GM10266 (cell line): ENCODE measurements at regions not wholly inside any gene's neighbourhood (a gene's known extent, or its start where the extent isn't known, plus 50 kb on each side); places are given as distances from the start of the nearest gene placed in this dataset.

ENCODE experiments used
- DNase-seq: peaks from one replicate; pipeline ENCODE4 v3.0.0; 2012; ENCODE audit errors: extremely low spot score
- TF ChIP-seq, protein P1 (sequence below): IDR thresholded peaks from 2 replicates; pipeline ENCODE4 v1.5.1; 2012; ENCODE audit warnings: mild to moderate bottlenecking, low read depth; ENCODE audit not compliant: control insufficient read depth, insufficient read depth; ENCODE audit errors: missing control alignments

DNA sequence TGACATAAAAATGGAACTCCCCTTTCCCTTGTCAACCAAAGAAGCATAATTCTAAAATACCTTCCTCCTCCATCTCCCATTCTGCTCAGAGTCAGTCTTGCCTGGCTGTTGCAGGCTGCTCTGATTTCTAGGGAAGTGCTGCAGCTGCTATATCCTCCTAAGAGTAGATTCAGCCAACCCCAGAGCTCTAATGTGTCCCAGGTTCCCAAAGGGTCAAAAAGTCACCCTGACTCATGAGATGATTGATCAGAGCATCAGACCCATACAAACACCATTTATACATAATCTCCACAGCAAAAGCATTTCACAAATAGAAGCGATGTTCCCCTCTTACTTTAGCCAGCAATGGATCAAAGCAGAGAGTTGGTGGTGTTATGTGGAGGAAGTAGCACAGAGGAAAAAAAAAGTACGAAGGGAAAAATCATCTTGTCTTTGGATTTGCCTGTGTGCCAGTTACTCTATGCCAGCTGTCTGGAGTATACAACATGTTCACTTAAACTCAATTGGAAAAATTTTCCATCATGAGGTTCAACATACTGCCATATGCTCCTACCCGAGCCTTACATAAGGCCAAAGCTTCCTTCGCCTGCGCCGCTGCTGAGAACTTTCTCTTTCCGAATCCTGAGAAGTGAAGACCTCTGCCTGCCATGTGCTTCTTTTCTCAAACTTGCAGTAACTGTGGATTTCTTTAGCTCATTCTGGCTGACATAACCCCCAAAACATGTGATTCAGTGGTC lies 258.0 kb downstream of the TLE4 start:
- no peak for DNase-seq
- TF ChIP-seq, protein P1, sequence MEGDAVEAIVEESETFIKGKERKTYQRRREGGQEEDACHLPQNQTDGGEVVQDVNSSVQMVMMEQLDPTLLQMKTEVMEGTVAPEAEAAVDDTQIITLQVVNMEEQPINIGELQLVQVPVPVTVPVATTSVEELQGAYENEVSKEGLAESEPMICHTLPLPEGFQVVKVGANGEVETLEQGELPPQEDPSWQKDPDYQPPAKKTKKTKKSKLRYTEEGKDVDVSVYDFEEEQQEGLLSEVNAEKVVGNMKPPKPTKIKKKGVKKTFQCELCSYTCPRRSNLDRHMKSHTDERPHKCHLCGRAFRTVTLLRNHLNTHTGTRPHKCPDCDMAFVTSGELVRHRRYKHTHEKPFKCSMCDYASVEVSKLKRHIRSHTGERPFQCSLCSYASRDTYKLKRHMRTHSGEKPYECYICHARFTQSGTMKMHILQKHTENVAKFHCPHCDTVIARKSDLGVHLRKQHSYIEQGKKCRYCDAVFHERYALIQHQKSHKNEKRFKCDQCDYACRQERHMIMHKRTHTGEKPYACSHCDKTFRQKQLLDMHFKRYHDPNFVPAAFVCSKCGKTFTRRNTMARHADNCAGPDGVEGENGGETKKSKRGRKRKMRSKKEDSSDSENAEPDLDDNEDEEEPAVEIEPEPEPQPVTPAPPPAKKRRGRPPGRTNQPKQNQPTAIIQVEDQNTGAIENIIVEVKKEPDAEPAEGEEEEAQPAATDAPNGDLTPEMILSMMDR = no peak

DNA sequence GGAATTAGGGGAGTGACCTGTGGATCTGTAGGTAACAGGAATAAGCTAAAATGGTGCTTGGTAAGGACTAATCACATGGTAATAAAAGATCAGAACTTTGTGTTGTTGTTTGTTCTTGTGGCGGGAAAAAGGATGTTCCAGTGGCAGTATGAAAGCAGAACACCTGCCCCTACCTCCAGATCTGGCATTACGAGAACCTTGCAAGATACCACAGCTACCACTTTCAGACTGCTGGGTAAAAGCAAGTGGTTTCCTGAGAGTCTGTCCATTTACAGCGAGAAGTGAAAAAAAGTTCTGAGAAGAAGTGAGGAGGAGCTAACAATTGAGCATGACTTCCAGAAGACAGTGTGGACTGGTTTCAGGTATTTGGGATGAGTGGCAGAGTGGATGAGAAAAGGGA lies 252.5 kb downstream of the TLE4 start:
- TF ChIP-seq, protein P1 = no peak
- DNase-seq = no peak

DNA sequence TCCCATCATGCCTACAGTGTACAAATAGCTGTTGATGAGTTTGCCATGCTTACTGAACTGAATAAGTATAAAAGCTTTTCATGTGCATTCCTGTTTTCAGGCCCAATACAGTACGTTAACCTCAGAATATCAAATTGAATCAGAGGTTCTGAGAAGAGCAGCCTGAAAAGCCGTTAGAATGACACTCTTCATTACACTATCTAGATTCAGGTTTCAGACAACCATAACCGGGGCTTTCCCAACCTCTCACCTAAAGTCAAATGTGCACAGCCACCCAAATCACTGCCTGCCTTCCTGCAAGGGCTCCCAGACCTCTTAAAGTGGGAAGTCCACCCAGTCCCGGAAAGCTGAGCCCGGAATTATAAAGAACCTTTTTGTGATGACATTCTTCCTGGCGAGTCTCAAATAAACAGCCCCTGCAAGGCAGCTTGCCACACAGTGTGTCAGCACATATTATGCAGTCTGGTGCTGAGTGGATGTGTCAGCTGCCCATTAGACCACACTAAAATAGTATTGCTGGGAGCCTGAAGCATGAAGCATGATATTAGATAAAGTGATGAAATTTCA lies 245.8 kb downstream of the TLE4 start:
- TF ChIP-seq, protein P1 = no peak
- peak; percentile 29 for DNase-seq

DNA sequence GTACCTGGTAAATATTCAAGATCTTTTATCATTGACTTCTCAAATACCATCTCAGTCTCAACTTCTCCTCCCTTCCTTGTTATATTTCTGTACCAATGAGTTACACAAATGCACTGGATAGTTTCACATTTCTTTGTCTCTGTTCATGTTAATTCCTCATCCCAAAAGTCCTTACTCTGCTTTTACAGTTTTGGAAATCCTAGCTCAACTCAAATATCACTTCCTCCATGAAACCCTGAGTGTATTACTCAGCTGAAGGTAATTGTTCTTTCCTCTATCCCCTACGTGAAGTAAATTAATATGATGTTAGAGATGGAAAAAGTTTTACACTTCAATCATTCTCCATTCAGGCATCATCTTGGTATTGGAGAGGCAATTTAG lies 241.5 kb downstream of the TLE4 start:
- TF ChIP-seq, protein P1 = no peak
- DNase-seq = no peak

DNA sequence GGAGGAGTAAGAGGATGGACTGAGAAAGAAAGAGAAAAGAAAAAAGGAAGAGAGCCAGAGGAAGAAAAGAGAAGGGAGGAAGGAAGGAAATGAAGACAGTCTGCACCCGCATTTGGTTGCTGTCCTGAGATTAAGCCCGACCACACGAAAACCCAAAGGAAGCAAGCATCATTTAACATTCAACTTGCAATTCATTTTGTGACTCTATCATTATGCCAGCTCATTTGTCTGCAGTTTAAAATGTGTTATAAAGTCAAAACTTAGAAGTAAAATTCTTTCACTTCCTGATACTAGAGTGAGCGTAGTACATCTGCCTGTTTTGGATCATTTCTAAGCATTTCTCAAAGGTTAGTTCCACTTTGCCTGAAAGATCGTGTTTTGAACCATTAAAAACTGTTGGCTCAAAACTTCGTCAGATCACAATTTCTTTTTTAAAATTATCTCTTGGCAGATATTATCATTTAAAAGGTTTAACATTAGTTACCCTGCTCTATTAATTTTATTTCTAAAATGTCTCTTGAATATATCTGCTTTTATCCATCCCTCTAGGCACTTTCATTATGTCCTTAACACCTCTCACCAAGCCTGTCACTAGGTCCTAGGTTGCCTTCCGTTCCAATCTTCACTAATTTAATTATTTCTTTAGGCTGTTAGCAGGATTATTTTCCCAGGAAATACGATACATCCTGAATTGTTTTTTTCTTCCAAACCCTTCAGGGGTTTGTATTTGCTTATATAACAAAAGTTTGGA lies 240.9 kb downstream of the TLE4 start:
- TF ChIP-seq, protein P1 = no peak
- peak; percentile 5 for DNase-seq

DNA sequence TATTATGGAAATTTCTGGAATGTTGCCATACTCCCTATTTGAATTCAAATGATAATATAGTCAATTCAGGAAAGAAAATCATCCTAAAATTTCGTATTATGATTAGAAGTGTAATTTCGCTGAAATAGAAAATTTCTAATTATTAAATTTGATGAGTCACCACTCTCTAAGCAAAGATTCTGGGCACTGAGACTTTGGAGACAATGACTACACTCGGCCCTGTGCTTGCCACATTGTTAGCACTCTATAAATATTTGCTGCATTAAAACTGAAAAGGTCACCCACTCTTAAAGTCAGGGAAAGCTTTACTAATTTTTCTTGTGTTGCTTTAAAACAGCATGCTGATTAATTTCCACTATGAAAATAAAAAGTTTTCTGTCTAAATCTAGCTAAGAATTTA lies 240.3 kb downstream of the TLE4 start:
- TF ChIP-seq, protein P1 = no peak
- no peak for DNase-seq

DNA sequence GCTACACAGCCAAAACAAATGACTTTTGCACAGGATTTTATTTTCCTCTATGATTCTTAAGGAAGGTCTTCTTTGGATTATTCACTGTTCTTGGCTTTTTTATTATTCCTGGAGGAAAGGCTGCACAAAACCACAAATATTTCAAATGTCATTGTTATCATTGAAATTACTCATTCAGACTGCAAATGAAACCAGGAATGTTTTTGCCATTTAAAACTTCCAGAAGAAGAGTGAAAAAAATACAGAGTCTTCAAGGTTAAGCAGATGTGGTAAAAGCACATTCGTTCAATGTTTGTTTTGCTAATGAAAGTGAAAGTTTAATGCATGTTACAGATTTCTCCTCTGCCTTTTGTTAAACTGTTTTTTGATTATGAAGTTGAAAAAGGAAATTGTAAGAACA lies 238.2 kb downstream of the TLE4 start:
- TF ChIP-seq, protein P1 = no peak
- no peak for DNase-seq
